ENCODE measurements at regions not wholly inside any gene's neighbourhood (a gene's known extent, or its start where the extent isn't known, plus 50 kb on each side); places are given as distances from the start of the nearest gene placed in this dataset.

- DNase-seq = no peak
Measured at GRCh38 chr3:27869152-27869551, 147.0 kb upstream of the EOMES start.

- no peak for DNase-seq
Measured at GRCh38 chr3:27877061-27878013, 155.2 kb upstream of the EOMES start.

GRCh38 chr3:27878014-27878383, 155.9 kb upstream of the EOMES start:
- DNase-seq = no peak

GRCh38 chr3:27880969-27881892, 159.1 kb upstream of the EOMES start:
- no peak for DNase-seq

GRCh38 chr3:27883266-27883665, 161.1 kb upstream of the EOMES start:
- no peak for DNase-seq

GRCh38 chr3:27885641-27886040, 163.5 kb upstream of the EOMES start:
- no peak for DNase-seq

DNA sequence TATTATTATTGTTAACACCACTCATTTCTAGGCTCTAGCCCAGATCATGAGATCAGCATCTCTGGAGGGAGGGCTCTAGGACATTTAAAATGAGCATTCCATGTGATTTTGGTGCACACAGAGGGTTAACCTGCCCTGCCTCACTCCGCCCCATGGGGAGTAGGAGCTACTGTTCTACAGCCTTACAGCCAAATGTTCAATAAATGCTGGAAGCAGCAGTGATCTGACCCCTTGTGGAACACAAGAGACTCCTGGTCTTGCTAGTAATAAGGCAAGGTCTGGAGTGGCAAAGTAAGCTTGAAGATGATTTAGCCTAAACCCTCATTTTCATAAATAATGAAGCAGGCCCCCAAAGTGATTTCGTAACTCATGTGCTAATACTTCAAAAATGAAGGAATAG, 166.4 kb upstream of the EOMES start:
- DNase-seq = no peak

DNA sequence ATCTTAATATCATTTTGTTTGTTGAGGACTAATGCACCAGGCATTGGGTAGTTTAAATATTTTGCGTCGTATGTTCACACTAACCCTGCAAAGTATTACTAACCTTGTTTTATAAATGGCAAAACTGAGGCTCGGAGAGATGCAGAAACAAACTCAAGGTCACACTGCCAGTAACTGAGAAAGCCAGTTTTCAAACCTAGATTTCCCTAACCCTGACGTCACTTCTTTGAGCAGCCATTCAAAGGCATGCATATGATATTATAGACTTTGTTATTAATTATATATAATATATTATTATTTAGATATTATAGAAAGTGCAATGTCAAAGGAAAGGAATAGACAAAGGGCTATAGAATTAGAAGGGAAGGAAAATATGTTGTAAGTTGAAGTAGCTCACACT, 167.6 kb upstream of the EOMES start:
- DNase-seq = no peak

GRCh38 chr3:27900316-27900715, 178.2 kb upstream of the EOMES start:
- DNase-seq = no peak

DNA sequence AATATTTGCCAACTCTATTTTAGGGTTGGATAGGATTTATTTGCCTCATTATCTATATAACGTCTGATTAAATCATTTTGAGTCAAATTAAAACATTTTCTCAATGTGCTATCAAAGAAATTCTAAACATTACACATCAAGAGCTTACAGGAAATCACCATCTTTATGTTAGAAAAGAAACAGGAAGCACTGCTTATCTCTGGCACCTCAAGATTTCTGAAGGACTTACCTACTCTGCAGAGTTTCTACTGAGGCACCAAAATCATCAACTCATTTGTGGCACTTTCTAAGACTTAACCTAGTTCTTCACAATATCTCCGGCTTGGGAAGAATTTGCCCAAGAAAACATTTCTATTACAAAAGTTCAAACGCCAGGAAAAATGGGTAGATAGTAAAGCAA, 181.3 kb upstream of the EOMES start:
- DNase-seq = no peak

- no peak for DNase-seq
Measured at GRCh38 chr3:27905625-27906024, 183.5 kb upstream of the EOMES start.

GRCh38 chr3:27907148-27907547, 185.0 kb upstream of the EOMES start:
- DNase-seq = no peak

DNA sequence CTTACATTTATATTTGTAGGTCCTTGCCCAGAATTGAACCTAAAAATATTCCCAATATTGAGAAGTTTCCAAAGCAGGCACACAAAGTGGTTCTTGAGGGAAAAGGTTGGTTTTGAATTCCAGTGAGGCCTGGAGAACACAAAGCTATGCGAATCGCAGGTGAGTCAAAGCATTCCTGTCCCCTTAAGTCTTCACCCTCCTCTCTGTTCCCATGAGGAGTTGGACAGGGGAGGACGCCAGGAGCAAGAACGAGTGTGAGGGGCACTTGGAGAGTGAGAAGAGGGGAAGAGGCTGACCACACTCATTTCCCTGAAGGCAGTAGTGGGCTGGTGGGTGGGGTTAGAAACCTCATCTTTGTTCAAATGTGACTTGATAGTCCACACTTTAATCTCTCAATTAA, 185.8 kb upstream of the EOMES start:
- no peak for DNase-seq

DNA sequence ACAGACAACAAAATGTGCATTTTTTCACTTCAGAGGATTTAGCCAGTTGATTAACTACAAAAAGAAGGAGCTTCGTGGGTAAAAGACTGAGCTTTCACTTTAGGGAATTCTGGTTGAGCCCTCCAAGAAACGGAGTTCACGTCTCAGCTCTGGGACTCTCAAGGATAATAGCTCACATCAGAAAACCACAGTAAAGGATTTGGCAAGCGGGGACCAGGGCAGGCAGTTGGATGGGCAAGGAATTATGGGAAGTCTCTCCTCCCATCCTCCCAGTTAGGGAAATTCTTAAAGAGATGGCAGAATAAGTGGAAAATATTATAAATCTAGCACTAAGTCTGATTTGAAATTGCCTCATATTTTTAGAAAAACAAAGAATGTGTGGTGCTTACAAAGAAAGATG, 188.3 kb upstream of the EOMES start:
- DNase-seq = no peak

GRCh38 chr3:27914199-27914598, 192.1 kb upstream of the EOMES start:
- no peak for DNase-seq

GRCh38 chr3:27923349-27924068, 201.4 kb upstream of the EOMES start:
- DNase-seq = no peak

DNA sequence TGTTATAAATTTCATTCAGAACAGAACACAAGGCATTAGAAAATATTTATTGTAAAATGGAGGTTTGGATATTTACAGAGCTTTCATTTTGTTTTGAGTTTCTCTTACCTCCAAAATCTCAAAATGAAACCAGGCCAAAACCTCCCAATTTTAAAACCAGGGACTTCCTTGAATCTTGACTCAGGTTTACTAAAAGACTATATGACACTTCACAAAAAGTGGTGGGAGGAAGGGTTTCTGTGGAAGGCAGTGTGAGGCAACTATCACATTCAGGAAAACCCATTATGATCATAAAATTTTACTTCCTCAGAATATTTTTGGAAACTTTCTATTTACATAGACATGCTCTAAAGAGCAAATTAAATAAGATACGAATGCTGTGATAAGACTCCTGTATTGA, 205.8 kb upstream of the EOMES start:
- DNase-seq = no peak

GRCh38 chr3:27930052-27930602, 208.0 kb upstream of the EOMES start:
- DNase-seq = no peak

DNA sequence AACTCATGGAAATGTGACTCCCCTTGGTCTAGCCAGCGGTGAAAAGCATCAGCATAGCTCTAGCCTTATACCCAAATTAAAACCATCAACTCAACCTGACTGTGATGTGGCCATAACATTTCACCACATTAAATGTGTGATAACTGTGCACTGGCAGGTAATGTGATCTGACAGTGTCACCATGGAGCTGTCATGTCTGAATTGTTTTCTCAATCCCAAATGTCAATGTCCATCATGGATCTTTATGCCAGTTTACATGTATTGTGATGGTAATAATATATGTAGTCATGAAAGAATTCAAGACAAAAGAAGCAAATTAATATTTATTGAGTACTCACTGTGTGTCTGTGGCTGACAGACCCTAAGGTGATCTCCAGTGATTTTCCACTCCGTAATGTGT, 213.4 kb upstream of the EOMES start:
- no peak for DNase-seq

DNA sequence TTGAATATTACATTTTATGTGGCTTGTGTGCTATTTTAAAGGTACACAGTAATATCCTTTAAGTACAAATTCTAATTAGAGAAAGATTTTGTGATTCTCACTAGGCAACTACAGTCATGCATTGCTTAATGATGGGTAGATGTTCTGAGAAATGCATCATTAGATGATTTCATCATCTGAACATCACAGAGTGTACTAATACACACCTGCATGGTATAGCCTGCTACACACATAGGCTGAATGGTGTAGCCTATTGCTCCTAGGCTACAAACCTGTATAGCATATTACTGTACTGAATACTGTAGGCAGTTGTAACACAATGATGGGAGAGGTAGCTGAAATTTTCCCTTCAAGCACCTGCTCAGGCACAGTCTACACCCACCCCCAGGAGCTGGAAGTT, 217.4 kb upstream of the EOMES start:
- no peak for DNase-seq

- DNase-seq = no peak
Measured at GRCh38 chr3:27939940-27940339, 217.8 kb upstream of the EOMES start.

DNA sequence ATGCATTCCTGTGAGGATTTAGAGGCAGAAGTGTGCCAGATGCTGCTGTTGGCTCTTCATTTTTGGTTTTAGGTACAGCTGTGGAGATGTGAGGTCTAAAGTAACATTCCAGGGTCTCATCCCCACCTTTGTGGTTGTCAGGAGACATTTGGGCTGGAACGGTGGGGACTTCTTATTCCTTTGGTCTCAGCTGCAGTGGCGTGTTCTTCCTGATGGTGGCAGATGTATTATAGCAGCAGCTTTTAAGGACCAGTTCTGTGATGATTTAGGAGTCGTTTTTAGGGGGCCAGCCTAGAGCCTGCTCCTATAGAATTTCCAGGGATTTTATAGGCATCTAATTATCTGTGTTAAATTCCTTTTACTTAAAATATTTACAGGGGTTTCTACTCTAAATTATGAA, 221.0 kb upstream of the EOMES start:
- no peak for DNase-seq

DNA sequence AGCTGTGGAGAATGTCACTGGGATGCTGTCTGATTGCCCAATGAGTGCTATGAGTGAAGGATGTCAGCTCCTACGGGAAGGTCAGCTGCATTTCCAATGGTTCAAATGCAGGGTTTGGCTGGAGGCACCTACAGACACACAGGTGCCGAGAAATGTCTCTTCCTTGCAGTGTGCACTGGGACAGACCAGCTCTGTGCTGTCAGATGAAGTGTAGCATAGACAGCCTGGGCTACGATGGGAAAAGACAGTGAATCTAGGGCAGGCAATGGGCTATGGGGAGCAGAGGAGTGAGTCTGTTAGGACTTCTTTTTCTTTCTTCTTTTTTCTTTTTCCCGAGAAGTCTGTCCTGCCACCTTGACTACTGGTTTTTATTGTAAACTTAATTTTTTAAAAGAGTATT, 223.1 kb upstream of the EOMES start:
- no peak for DNase-seq
